ENCODE measurements at regions not wholly inside any gene's neighbourhood (a gene's known extent, or its start where the extent isn't known, plus 50 kb on each side); places are given as distances from the start of the nearest gene placed in this dataset.

- TF ChIP-seq CTCF (IDR thresholded peaks at IDR 0.05; ENCODE audit: low read depth, low read length) = no peak
- H3K27me3 ChIP-seq = no peaks in the 10 kb centered on the region
Observed at GRCh38 chr19:30103981-30104380, 161.9 kb downstream of the URI1 start.

DNA sequence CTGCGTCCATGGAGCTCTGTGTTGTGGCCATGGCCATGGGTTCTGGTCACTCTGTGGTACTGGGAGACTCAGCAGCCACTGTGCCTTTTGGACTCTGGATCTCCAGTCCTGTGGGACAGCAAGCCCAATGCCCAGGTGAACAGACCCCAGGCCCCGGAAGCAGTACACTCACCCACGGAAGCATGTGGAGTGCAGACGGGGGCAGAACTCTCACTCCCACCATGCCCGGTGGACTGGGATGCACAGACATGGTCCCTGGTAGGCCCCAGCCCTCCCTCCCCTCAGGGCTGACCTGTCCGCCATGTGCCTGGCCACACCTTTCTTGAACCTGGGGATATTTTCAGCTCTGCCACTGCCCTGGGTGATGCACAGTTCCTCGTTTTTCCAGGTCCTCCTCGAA, 163.3 kb downstream of the URI1 start:
- Histone ChIP-seq H3K4me3 (ENCODE audit: low read depth, low read length) (no peak overlapping the region), H3K4me1 (no peaks in the 10 kb centered on the region), H3K9me3 (no peaks in the 10 kb centered on the region), H3K36me3 (no peaks in the 10 kb centered on the region), H3K27me3 (no peaks in the 10 kb centered on the region)
- no peak for TF ChIP-seq CTCF (IDR thresholded peaks at IDR 0.05; ENCODE audit: low read depth, low read length)
- DNase-seq = no peak

More at GRCh38 chr19:30103981-30104380, 161.9 kb downstream of the URI1 start:
- Histone ChIP-seq H3K4me1 (no peaks in the 10 kb centered on the region), H3K4me3 (ENCODE audit: low read depth, low read length) (no peak overlapping the region), H3K36me3 (no peaks in the 10 kb centered on the region), H3K9me3 (no peaks in the 10 kb centered on the region)
- DNase-seq = no peak

DNA sequence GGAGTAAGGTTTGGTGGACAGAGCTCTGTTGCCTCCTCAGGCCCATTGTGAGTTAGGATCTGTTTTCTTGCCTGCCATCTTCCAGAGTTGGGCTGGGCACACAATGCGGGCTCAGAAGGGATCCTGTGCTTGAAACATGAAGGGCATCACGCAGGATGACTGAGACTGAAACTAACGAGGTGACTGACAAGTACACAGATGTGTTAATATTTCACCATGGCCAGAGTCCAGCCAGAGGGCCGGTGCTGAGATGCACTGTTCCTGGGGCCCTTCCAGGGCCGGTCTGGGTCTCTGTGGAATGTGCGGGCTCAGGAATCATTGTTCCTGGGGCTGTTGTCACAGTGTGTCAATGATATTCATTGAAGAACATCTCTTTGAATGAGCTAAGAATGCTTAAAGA, 163.7 kb downstream of the URI1 start:
- H3K9me3 ChIP-seq = no peaks in the 10 kb centered on the region
- no peak for DNase-seq
- no peak for TF ChIP-seq CTCF (IDR thresholded peaks at IDR 0.05; ENCODE audit: low read depth, low read length)
- H3K4me3 ChIP-seq (ENCODE audit: low read depth, low read length) = no peak overlapping the region
- no peaks in the 10 kb centered on the region for H3K4me1 ChIP-seq
- H3K27me3 ChIP-seq = no peaks in the 10 kb centered on the region
- no peaks in the 10 kb centered on the region for H3K36me3 ChIP-seq

GRCh38 chr19:30106417-30107095, 164.5 kb downstream of the URI1 start:
- Histone ChIP-seq H3K9me3 (no peaks in the 10 kb centered on the region), H3K27me3 (no peaks in the 10 kb centered on the region), H3K36me3 (no peaks in the 10 kb centered on the region), H3K4me3 (ENCODE audit: low read depth, low read length) (no peak overlapping the region), H3K4me1 (peaks cover under 1% of the 10 kb centered on the region; the same call in 1 of the 2 replicates)
- DNase-seq = no peak
- no peak for TF ChIP-seq CTCF (IDR thresholded peaks at IDR 0.05; ENCODE audit: low read depth, low read length)

DNA sequence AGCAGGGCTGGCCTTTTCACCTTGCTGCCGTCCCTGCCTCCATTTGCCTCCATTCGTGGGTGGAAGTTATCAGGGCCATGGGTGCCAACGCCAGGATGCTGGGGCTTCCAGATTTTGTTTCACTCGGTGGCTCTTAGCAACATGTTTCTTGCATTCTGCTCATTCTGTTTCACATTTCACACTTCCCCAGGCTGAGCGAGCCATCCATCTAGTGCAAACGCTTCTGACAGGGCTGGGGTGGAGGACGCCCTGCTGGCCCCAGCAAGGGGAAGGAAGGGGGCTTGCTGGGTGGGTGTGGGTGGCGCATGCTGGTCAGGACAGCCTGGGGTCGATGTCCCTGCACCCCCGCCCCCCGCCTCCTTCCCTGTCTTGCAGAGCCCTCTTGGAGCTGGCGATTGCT, 165.2 kb downstream of the URI1 start:
- Histone ChIP-seq H3K9me3 (no peaks in the 10 kb centered on the region), H3K27me3 (no peaks in the 10 kb centered on the region), H3K36me3 (no peaks in the 10 kb centered on the region), H3K4me1 (peaks cover 3% of the 10 kb centered on the region; the same call in 1 of the 2 replicates), H3K4me3 (ENCODE audit: low read depth, low read length) (no peak overlapping the region)
- DNase-seq = no peak
- no peak for TF ChIP-seq CTCF (IDR thresholded peaks at IDR 0.05; ENCODE audit: low read depth, low read length)

GRCh38 chr19:30109565-30109964, 167.5 kb downstream of the URI1 start:
- Histone ChIP-seq H3K27me3 (no peaks in the 10 kb centered on the region), H3K4me3 (ENCODE audit: low read depth, low read length) (no peak overlapping the region), H3K36me3 (no peaks in the 10 kb centered on the region), H3K4me1 (peaks cover 3% of the 10 kb centered on the region; the same call in 1 of the 2 replicates), H3K9me3 (no peaks in the 10 kb centered on the region)
- TF ChIP-seq CTCF (IDR thresholded peaks at IDR 0.05; ENCODE audit: low read depth, low read length) = no peak
- no peak for DNase-seq

Data from BE2C (cell line).